HG03175 (cell line): ENCODE measurements at regions not wholly inside any gene's neighbourhood (a gene's known extent, or its start where the extent isn't known, plus 50 kb on each side); places are given as distances from the start of the nearest gene placed in this dataset.

Source experiments
- ATAC-seq: cut with Tn5 transposase; IDR thresholded peaks from one replicate; pipeline ENCODE4 v1.9.1; 2021; ENCODE audit warnings: mild to moderate bottlenecking, moderate library complexity; ENCODE audit not compliant: unreplicated experiment

DNA sequence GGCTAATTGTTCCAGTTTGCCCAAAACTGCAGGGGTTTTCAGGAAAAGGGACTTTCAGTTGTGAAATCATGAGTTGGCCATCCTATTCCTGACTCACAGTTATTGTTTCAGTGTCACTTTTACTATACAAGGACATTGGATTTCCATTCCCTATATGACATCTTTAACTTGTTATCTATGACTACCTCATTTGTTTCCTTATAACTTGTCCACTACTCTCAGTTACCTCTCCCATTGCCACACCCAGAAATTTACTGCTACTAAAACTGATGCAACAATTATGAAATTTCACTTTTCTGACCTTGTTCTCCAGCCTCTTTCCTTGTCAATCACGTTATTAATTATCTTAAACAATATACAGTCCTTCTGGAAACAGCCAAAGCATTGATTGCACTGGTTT, 116.5 kb upstream of the ZNF804A start:
- no peak for ATAC-seq

DNA sequence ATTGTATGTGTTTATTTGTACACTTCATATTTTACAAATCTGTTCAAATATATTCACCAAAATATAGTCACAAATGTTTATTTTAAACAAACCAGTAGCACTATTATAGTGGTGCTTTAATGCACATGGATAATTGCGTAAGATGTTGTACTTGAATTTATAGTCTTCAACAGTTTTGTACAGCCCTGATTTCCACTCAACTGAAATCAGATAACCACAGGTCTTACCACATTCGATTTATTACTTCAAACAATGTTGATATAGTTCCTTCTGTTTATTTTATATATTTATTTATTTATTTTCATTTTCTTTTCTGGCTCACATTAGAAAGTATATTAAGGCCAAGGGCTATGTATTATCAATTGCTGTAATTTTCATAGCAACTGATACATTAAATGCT, 99.4 kb upstream of the ZNF804A start:
- no peak for ATAC-seq

GRCh38 chr2:184504252-184504651, 94.1 kb upstream of the ZNF804A start:
- no peak for ATAC-seq

DNA sequence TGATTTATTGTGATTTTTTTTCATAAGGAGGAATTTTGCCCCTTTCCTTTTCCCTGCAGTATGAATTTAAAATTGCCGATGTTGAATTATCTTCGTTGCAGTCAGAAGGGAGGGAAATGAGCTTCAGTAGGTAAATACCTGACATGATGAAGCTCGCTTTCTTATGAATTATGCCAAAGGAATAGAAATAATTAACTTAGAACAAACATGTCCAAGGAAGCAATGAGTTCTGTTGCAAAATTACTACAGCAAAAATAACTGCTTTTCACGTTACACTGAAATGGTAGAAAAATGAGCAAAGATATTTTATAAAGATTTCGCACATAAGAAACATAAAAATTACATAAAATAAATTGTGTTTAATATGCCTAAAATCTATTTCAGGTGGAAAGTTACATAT, 91.1 kb upstream of the ZNF804A start:
- no peak for ATAC-seq

- no peak for ATAC-seq
Measured at GRCh38 chr2:184517402-184517801, 80.9 kb upstream of the ZNF804A start.

DNA sequence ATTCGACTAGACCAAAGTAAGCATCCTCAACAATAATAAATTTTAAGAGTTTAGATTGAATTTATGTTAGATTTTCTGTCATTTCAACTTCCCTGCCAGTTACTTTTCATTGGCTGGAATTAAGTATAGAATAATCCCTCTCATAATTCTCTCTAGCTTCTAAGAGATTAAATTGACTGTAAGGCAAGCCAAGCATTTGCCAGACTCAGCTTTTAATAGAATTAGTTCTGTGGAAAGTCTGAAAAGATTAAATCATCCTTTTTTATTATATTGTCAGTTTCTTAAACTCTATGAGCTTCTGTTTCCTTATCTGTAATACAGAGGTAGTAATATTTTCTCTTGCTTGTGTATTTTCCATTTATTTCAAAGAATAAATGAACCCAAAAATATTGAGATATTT, 77.9 kb upstream of the ZNF804A start:
- no peak for ATAC-seq

- ATAC-seq: no peak
Measured at GRCh38 chr2:184523732-184524131, 74.6 kb upstream of the ZNF804A start.

- ATAC-seq: no peak
Measured at GRCh38 chr2:184524551-184525382, 73.6 kb upstream of the ZNF804A start.

GRCh38 chr2:184527058-184527457, 71.3 kb upstream of the ZNF804A start:
- ATAC-seq: no peak

- ATAC-seq: no peak
Measured at GRCh38 chr2:184528119-184528518, 70.2 kb upstream of the ZNF804A start.

- no peak for ATAC-seq
Measured at GRCh38 chr2:184530239-184530638, 68.1 kb upstream of the ZNF804A start.

DNA sequence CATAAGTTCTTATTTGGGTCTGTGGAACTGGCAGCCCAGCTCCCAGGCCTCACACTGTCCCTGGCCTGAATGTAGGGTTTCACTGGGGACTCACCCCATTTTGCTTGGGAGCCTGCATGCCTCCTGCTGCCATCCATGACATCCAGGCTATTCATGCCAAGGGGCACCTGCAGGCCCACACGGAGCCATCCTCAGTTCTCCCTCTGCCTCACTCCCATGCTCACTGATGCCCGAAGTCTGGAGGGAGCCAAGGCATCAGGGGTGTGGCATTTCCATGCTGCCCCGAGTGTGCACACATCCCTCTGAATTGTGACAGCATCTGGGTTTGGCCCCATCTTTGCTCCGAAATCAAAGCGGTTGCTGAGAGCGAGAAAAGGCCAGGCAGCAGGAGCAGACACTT, 67.4 kb upstream of the ZNF804A start:
- no peak for ATAC-seq

DNA sequence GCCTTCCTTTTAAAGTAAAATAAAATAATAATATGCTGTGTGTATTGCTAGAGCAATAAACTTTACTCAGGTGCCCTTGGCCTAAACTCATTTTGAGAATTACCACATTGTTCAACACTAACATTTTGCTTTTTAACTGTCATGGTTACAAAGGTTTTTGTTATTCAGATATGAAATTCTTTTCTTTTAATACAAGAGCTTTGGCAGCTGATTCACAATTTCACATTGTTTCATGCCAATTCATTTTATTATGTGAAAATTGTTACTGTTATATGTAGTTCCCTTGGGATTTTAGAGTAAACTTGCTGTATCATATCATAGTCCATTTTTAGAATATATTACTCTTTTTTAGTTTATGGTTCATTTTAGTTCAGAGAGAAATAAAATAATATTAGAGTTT, 65.8 kb upstream of the ZNF804A start:
- no peak for ATAC-seq

DNA sequence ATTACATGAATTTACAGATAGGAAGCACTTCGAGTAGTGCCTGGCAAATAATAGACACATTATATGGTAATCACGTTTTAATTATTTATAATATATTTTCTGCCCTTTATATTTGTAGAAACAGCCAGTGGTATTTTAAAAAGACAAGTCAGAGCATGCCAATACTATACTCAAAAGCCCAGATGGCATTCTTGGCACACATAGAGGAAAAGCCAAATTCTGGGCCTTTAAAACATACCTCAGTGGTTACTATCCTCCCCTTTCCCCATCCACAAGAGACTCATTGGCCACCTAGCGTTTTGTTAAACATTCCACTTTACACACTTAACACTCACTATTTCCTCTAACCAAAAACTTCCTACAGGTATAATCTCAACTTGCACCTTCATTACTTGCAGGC, 63.3 kb upstream of the ZNF804A start:
- ATAC-seq: no peak

- no peak for ATAC-seq
Measured at GRCh38 chr2:184540246-184540789, 58.0 kb upstream of the ZNF804A start.

DNA sequence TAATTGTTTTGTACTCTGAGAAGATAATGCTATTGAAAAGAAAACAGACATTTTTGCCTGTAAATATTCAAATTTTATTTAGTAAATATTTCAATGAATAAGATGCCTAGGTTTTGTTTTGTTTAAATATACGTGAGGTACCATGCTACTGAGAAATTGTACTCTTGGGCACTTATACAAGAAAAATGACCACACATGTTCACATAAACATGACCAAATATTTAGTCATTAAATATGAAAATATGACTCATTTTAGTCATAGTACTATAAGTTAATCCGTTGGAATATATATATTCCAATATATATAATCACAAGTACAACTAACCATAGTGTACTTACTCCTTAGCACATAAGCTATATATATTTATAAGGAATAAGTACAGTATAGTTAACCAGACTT, 56.7 kb upstream of the ZNF804A start:
- ATAC-seq: no peak

GRCh38 chr2:184543832-184544231, 54.5 kb upstream of the ZNF804A start:
- ATAC-seq: no peak
